DMS 273 treated with DMSO at 0.1 percent for 48 hours (cell line): ENCODE measurements at regions not wholly inside any gene's neighbourhood (a gene's known extent, or its start where the extent isn't known, plus 50 kb on each side); places are given as distances from the start of the nearest gene placed in this dataset.

Experiments
- DNase-seq: peaks from one replicate; lab custom pipeline; 2025; lab: John Stamatoyannopoulos, UW

DNA sequence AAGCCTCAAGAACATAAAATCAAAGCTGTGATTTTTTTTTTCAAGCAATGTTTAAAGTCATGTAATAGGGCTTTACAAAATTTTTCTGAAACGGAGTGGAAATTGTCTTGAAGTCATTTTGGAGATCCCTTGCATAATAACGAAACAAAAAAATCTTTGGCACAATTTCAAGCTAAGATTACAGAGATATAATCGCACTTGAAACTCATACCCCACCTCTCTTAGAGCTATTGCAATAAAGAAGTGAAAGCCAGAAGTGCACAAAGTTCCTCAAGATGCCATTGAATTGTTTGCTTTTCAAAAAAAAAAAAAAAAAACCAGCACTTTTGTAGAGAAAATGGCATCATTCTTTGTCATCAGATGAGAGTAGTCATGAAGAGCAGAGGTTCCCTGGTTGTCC lies 152.3 kb downstream of the PAX3 start:
- no peak for DNase-seq

DNA sequence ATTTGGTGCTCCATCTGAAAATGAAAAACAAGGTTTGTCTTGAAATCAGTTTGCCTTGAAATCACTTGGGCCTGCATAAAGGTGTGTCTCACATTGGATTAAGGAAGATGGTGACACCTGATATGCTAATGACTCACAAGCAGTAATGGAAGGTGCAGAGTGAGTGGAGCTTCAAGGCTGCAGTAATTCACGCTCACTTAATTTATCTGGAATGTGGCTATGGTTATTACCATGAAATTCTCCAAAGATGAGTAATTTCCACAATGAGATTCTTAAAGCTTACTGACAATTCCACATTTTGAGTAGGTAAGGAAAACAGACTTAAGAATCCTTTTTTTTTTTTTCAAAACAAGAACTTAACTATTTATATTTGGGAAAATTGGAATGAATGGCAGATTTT lies 156.8 kb downstream of the PAX3 start:
- DNase-seq: no peak

DNA sequence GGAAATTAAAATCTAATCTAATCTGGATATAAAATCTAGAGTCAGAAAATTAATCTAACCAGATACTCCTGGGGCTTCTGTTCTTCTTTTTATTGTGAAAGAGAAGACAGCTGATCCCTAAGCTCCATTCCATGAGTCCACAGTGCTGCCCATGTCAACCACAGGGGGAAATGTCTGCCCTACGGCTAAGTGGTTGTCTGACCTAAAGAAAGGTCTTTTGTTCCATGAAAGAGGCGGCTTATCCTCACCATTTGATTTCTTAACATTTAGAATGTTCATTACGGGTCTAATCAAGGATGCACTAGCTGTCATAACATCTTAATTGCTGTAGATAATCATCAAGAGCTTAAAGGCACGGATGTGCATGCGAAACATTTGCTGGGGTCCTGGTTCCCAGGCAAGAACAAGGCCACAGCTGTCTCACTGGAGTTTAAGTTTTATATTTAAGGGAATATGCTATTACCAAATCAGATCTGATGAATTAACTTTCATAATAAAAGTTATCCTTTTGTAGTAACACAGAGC lies 162.6 kb downstream of the PAX3 start:
- no peak for DNase-seq

DNA sequence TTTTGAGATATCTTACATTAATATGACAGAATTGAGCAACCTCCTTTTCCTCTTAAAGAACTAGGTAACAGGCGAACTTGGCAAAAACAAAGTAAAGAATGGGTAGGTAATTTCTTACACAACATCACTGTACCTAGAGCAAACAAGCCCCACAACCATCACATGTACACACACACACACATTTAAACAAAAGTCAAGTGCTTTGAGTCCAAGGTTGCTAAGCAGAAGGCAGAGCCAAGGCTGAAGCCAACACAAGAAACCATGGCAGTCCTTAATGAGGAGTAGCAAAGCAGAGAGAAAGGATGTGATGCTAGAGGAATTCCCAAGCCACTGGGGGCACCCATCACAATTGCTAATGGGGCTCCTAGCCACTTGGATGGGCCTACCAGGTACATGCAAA lies 164.1 kb downstream of the PAX3 start:
- no peak for DNase-seq

DNA sequence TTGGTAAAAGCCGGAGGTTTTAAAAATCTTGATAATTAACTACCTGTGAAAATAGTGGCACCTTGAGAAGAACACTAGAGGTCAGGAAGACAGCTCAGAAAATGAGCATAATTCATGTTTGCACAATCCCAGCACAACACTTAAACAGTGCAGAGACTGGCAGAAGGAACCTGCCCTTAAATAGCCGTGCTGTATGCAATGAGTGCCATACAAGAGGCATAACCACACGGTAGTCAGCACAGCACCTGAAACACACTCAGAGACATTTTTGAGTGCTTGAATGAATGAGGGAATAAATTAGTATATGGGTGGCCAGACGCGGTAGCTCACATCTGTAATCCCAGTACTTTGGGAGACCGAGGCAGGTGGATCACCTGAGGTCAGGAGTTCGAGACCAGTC lies 164.9 kb downstream of the PAX3 start:
- DNase-seq: no peak

GRCh38 chr2:222130855-222131254 lies 167.9 kb downstream of the PAX3 start:
- no peak for DNase-seq

DNA sequence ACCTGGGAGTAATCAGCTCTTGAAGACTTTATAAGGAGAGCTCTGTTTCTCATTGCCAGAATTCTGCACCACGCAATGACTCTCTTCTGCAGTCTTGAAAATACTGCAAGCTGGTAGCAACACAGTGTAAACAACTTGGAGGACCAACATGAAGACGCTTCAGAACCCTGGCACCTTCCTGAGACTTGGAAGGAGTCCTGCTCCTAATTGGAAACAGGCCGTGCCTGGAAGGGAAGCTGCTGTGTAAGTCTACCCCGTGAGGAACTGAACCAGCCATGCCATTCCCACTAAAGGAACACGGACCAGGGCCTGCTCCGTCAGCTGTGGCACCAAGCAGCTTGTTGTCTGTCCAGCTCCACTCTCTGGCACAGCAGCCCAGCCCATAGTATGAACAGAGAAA lies 171.1 kb downstream of the PAX3 start:
- DNase-seq: no peak

DNA sequence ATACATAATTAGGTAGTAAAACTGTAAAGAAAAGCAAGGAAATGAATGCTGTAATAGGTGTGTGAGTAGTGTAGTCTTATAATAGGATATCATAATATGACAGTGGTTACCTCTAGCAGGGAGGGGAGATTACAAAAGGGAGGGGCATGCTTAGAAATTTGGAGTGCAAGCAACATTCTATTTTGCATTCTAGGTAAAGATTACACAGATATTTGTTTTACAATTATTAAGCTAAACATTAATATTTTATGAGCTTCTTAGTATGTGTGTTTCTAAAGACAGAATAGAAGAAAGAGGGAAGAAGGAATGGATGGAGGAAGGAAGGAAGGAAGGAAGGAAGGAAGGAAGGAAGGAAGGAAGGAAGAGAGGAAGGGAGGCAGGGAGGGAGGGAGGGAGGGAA lies 177.9 kb downstream of the PAX3 start:
- DNase-seq: no peak

- no peak for DNase-seq
These were observed 183.5 kb downstream of the PAX3 start for GRCh38 chr2:222115296-222115695.

DNA sequence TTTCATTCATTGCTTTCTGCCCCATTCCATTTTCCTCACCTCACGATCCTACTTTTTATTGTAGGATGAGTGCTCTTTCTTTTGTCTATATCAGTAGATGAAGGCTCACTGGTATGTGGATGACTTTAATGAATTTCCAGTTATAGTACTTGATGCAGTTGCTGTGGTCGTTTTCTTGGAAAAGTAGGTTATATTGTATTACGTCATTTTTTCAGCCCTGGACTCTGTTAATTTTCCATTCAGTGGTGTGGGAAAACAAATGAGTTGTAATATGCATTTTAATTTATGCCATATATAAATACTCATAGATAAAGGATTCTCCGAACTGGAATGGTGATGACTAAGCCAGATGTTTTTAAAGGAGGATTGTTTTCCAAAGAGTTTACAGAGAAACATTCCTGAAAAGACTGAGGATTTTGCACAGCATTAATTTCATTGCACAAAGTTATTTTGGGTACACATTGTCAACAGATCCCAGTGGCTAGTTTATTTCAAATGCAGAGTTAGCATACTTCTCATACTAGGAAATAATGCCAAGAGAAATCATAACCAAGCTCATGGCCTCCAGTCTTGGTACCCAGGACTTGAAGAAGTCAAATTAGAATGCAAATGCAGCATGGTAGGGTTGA lies 189.7 kb downstream of the PAX3 start:
- no peak for DNase-seq

DNA sequence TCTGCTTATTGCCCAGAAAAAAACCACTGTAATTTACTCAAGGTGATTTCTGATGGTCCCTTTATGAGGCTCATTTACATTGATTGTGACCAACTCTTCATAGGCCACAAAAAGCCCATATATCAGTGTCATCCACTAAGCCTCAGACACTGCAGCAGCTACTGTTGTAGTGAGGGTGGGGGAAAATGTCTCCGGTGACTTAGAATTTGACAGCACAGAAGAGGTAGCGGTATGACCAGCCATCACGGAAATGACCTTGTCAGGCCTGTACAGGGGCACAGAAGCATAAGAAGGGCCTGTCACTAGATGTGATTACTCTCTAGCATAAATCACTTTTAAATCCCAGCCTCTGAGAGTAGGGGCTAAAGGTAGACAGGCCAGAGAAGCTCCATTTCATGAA lies 190.3 kb downstream of the PAX3 start:
- DNase-seq: no peak

DNA sequence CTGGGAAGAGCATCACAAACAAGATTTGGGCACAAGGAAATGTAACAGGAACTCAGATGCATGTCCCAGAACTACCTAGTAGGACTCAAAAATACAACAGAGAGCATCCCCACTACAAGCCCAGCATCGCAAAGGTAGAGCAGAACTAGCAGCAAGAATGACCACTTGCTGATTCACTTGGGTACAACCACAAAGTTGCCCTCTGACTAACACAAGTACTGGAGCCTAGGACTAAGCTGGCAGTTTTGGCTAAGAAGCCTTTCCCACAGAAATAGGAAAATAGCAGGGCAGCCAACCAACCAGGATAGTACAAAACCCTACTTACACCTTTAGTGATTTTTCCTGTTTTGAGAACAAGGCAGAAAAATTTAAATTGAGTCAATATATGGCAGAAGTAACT lies 193.8 kb downstream of the PAX3 start:
- no peak for DNase-seq

DNA sequence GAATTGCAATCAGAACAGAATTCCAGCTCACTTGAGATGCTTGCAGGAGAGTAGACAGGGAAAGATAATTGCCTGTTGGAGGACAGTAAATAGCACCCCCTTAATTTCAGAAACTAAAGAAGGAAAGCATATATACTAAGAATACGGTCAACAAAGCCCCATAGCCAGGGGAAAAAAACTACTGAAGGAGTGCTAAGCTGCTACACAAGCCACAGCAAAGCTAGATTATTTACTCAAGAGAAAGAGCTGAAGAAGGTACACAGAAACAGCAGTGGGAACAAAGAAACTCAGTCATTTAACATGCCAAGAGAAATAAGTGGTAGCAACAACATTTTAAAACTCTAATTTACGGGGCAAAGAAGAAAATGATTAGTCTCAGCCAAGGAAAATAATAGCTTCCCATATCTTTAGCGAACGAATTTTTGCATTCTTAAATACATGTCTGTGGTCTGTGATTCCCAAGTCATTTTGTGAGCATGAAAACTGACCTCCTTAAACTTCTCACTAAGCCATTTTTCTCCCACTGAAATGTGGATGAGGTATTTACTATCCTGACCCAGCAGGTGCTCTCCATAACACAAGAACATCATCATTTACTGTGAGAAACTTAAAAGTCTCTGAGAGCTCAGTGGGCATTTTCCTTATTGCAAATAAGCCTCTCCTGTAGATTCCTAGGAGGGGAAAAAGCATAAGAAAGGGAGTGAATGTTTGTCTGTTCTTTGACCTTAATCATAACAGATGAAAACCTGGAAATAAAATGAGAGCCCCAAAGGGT lies 196.0 kb downstream of the PAX3 start:
- no peak for DNase-seq

GRCh38 chr2:222100704-222101699 lies 197.8 kb downstream of the PAX3 start:
- peak; percentile 17 for DNase-seq

GRCh38 chr2:222088561-222088960 lies 210.2 kb downstream of the PAX3 start:
- DNase-seq: no peak

DNA sequence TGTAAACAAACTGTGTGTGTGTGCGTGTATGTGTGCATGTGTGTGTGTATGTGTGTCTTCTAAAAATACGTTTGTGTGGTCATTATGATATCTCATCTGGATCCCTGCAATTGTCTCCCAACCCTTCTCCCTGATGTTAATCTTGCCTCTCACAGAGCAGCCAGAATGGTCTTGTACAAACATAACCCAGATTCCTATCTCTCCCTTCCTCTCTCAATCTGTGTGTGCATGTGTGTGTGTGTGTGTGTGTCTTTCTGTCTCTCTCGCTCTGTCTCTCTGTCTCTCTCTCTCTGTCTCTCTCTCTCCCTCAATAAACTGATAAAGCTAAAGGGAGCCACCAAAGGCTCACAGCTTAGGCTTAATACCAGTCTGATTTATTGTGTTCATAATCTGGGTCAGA lies 210.8 kb downstream of the PAX3 start:
- DNase-seq: no peak

GRCh38 chr2:222082201-222082600 lies 216.6 kb downstream of the PAX3 start:
- no peak for DNase-seq

DNA sequence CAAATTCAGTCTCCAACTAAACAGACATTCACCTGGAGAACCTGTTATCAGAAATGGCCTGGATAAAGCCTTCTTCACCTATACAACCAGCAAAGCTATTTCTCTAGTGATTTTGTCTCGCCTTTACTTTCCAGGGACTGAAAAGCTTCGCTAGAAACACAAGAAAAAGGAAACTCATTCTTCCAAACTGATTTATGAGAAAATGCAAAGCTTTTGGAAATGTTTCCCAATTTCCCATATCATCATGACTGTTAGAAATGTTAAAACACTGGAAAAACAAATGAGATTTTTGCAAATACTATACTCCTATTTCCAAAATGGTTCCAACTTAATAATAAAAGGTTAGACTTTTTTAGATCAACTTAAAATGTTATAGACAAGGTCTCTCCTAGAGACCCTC lies 218.7 kb downstream of the PAX3 start:
- no peak for DNase-seq

DNA sequence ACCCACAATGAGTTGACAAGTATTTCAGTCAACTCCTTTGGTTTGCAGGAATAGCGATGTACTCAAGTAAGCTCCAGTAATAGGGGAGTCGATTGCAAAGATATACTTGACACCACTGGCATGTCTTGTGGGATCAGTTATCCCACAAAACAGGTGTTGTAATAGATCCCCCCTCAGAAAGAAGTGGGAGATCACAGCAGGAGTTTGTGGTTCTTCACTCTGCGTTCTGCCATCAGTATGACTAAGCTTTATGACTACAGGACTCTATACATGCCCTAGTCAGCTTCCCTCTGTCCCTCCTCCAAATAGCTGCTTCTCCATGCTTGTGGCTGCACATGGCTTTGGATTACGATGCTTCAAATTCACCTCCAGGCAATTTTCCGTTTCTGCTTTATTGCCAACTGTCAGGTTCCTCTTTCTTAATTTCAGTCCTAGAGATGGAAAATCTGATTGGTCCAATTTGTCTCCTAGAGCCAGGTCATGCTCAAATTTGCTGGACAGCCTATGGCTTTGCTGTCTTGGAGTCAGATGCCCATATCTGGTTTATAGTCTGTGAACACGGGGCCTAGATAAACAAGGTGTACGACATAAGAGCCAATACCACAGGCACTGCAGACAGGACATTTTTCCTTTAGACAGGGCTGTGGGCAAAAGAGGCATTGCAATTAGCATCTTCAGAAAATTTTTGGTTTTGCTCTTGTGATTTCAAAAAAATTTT lies 221.7 kb downstream of the PAX3 start:
- no peak for DNase-seq

- DNase-seq: no peak
These were observed 224.1 kb downstream of the PAX3 start for GRCh38 chr2:222074674-222075073.

DNA sequence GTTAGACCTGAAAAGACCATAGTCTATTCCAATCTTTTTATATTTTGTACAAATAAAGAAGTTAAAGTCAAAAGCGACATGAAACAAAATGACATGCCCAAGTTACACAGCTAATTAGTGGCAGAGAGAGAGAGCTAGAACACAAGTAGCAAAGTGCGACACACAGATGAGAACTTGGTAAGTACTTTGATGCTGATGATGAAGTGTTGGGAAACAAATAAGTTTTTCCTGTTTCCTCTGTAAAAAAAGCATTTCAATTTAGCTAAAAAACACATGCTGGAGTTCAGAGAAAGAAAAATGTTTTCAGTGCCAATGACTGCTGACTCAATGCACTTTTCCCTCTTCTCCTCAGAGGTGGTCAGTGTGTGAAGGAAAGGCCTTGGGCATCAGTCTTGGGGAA lies 226.9 kb downstream of the PAX3 start:
- no peak for DNase-seq

- no peak for DNase-seq
These were observed 234.5 kb downstream of the PAX3 start for GRCh38 chr2:222064286-222064685.
